ENCODE measurements at regions not wholly inside any gene's neighbourhood (a gene's known extent, or its start where the extent isn't known, plus 50 kb on each side); places are given as distances from the start of the nearest gene placed in this dataset.

DNA sequence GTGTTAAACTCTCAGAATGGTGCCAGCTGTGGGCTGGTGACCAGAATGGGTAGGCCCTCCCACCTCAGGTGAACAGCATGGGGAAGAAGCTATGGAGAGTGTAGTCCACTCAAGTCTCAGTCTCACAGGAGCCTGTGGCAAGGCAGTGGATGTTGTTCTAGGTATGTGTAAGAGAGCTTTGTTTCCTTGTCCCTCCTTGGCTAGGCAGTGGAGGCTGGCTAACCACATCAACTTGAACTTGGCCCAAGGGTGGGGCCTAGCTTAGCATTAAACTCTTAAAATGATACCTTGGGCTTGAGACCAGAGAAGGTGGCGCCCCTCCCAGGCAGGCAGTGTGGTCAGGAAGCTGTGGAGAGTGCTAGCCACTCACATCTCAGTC is 53.2 kb upstream of the SLC4A10 start:
- no peak for DNase-seq (ENCODE audit: low read depth)

All from fibroblast of gingiva (primary cell).